HCT116 (cell line): ENCODE measurements at regions not wholly inside any gene's neighbourhood (a gene's known extent, or its start where the extent isn't known, plus 50 kb on each side); places are given as distances from the start of the nearest gene placed in this dataset.
A peak's percentile ranks its signal among the peaks of the same experiment; 100 is the strongest.

ENCODE experiments used
- EZH2phosphoT487 ChIP-seq: fragments of 200-600 bp; IDR thresholded peaks from 2 replicates; pipeline ENCODE4 v1.6.1; 2018; ENCODE audit warnings: antibody characterized with exemption, borderline replicate concordance
- JUND ChIP-seq: IDR thresholded peaks from 2 replicates; pipeline ENCODE4 v1.6.1; 2012
- POLR2A ChIP-seq: IDR thresholded peaks from 2 replicates; pipeline ENCODE4 v1.7.0; 2011; ENCODE audit warnings: borderline replicate concordance; ENCODE audit not compliant: insufficient read depth, insufficient read length; ENCODE audit errors: extremely low read depth
- POLR2AphosphoS5 ChIP-seq: IDR thresholded peaks from 2 replicates; pipeline ENCODE4 v1.6.1; 2011; ENCODE audit warnings: mild to moderate bottlenecking, low read depth, low read length, moderate library complexity
- SIN3A ChIP-seq: IDR thresholded peaks from 2 replicates; pipeline ENCODE4 v1.6.1; 2012; ENCODE audit warnings: low read depth
- TF ChIP-seq, protein P1 (sequence below), 3 experiments: fragments of 200-600 bp in 1 of 3; sonication (generic) in 1 of 3; IDR thresholded peaks in 2 of 3; conservative IDR thresholded peaks in 1 of 3; 2 replicates each; pipeline ENCODE4 v1.5.1; 2012 to 2017; ENCODE audit warnings: low read depth in 2 of 3, low read length in 2 of 3, antibody characterized with exemption in 1 of 3, borderline replicate concordance in 1 of 3, control low read depth in 1 of 3, mild to moderate bottlenecking in 1 of 3, mixed read lengths in 1 of 3, mixed run types in 1 of 3, moderate library complexity in 1 of 3; ENCODE audit not compliant: insufficient read depth in 1 of 3
- TF ChIP-seq, protein P2 (sequence below): IDR thresholded peaks from 2 replicates; pipeline ENCODE4 v1.6.1; 2012
- TF ChIP-seq, protein P3 (sequence below): IDR thresholded peaks from 2 replicates; pipeline ENCODE4 v1.6.1; 2012; ENCODE audit warnings: low read depth
- TF ChIP-seq, protein P4 (sequence below): IDR thresholded peaks from 2 replicates; pipeline ENCODE4 v1.6.1; 2012

DNA sequence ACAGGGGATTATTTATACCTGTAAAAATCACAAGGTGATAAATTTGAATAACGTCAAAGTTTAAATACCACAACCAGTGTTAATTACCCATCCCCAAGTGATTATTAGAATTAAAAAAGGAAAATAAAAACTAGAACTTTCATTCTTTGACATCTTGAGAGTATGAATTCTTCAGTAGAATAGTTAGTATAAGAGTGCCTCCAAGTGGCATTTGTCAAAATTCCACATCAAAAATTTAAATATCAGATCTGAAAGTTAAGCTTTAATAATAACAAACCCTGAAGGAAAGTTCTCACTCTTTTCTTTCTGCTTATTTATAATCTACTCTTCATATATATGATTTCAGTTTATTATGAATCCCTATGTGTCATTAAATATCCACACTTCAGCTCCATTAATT is 273.7 kb upstream of the KYNU start:
- TF ChIP-seq, protein P1, sequence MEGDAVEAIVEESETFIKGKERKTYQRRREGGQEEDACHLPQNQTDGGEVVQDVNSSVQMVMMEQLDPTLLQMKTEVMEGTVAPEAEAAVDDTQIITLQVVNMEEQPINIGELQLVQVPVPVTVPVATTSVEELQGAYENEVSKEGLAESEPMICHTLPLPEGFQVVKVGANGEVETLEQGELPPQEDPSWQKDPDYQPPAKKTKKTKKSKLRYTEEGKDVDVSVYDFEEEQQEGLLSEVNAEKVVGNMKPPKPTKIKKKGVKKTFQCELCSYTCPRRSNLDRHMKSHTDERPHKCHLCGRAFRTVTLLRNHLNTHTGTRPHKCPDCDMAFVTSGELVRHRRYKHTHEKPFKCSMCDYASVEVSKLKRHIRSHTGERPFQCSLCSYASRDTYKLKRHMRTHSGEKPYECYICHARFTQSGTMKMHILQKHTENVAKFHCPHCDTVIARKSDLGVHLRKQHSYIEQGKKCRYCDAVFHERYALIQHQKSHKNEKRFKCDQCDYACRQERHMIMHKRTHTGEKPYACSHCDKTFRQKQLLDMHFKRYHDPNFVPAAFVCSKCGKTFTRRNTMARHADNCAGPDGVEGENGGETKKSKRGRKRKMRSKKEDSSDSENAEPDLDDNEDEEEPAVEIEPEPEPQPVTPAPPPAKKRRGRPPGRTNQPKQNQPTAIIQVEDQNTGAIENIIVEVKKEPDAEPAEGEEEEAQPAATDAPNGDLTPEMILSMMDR (IDR thresholded peaks at IDR 0.05 in 2 of 3, conservative IDR thresholded peaks at IDR 0.05 in 1 of 3; ENCODE audit: borderline replicate concordance in 1 of 3, insufficient read depth in 1 of 3, low read depth in 2 of 3, low read length in 2 of 3): peak; percentile 4 to 48 (median 33); a peak in 4 of 6 replicates
- TF ChIP-seq POLR2AphosphoS5 (no peak), SIN3A (no peak), EZH2phosphoT487 (no peak), JUND (no peak), POLR2A (no peak)
- TF ChIP-seq, protein P2, sequence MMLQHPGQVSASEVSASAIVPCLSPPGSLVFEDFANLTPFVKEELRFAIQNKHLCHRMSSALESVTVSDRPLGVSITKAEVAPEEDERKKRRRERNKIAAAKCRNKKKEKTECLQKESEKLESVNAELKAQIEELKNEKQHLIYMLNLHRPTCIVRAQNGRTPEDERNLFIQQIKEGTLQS: no peak
- TF ChIP-seq, protein P3, sequence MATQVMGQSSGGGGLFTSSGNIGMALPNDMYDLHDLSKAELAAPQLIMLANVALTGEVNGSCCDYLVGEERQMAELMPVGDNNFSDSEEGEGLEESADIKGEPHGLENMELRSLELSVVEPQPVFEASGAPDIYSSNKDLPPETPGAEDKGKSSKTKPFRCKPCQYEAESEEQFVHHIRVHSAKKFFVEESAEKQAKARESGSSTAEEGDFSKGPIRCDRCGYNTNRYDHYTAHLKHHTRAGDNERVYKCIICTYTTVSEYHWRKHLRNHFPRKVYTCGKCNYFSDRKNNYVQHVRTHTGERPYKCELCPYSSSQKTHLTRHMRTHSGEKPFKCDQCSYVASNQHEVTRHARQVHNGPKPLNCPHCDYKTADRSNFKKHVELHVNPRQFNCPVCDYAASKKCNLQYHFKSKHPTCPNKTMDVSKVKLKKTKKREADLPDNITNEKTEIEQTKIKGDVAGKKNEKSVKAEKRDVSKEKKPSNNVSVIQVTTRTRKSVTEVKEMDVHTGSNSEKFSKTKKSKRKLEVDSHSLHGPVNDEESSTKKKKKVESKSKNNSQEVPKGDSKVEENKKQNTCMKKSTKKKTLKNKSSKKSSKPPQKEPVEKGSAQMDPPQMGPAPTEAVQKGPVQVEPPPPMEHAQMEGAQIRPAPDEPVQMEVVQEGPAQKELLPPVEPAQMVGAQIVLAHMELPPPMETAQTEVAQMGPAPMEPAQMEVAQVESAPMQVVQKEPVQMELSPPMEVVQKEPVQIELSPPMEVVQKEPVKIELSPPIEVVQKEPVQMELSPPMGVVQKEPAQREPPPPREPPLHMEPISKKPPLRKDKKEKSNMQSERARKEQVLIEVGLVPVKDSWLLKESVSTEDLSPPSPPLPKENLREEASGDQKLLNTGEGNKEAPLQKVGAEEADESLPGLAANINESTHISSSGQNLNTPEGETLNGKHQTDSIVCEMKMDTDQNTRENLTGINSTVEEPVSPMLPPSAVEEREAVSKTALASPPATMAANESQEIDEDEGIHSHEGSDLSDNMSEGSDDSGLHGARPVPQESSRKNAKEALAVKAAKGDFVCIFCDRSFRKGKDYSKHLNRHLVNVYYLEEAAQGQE: no peak
- TF ChIP-seq, protein P4, sequence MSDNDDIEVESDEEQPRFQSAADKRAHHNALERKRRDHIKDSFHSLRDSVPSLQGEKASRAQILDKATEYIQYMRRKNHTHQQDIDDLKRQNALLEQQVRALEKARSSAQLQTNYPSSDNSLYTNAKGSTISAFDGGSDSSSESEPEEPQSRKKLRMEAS: no peak
